Ishikawa (cell line): ENCODE measurements at regions not wholly inside any gene's neighbourhood (a gene's known extent, or its start where the extent isn't known, plus 50 kb on each side); places are given as distances from the start of the nearest gene placed in this dataset.

Experiments
- CEBPB ChIP-seq: IDR thresholded peaks from 2 replicates; pipeline ENCODE4 v1.6.1; 2012
- EP300 ChIP-seq: IDR thresholded peaks from 2 replicates; pipeline ENCODE4 v1.6.1; 2012; ENCODE audit warnings: borderline replicate concordance
- MAX ChIP-seq: IDR thresholded peaks from 2 replicates; pipeline ENCODE4 v1.6.1; 2012
- RAD21 ChIP-seq: IDR thresholded peaks from 2 replicates; pipeline ENCODE4 v1.6.1; 2012; ENCODE audit warnings: low read depth
- TAF1 ChIP-seq: IDR thresholded peaks from 2 replicates; pipeline ENCODE4 v1.6.1; 2012; ENCODE audit warnings: low read depth, mild to moderate bottlenecking
- USF1 ChIP-seq: IDR thresholded peaks from 2 replicates; pipeline ENCODE4 v1.6.1; 2012
- YY1 ChIP-seq: IDR thresholded peaks from 2 replicates; pipeline ENCODE4 v1.6.1; 2012; ENCODE audit warnings: low read depth
- TF ChIP-seq, protein P1 (sequence below): IDR thresholded peaks from 2 replicates; pipeline ENCODE4 v1.6.1; 2012; ENCODE audit warnings: low read depth, mild to moderate bottlenecking

DNA sequence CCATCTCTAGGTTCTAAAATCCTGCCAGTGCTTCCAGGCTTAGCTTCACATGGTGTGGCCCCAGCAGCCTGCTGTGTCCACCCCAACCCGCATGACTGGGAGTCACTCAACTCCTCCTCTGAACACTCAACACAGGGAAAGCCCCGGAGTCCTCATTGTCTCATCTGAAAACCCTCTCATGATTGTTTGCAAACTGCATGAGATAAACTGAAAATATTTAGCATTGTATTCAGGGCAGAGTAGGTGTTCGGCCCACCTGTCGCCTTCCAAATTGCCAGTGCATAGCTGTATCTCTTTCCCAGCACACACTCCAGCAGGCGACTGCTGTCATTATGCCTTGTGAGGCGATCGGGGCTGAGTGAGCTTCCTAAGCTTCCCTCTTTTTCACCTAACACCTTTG lies 76.7 kb upstream of the SORBS2 start:
- no peak for TF ChIP-seq YY1
- TF ChIP-seq TAF1: no peak
- no peak for TF ChIP-seq MAX
- no peak for TF ChIP-seq CEBPB
- TF ChIP-seq EP300: no peak
- TF ChIP-seq USF1: no peak
- TF ChIP-seq RAD21: no peak
- TF ChIP-seq, protein P1, sequence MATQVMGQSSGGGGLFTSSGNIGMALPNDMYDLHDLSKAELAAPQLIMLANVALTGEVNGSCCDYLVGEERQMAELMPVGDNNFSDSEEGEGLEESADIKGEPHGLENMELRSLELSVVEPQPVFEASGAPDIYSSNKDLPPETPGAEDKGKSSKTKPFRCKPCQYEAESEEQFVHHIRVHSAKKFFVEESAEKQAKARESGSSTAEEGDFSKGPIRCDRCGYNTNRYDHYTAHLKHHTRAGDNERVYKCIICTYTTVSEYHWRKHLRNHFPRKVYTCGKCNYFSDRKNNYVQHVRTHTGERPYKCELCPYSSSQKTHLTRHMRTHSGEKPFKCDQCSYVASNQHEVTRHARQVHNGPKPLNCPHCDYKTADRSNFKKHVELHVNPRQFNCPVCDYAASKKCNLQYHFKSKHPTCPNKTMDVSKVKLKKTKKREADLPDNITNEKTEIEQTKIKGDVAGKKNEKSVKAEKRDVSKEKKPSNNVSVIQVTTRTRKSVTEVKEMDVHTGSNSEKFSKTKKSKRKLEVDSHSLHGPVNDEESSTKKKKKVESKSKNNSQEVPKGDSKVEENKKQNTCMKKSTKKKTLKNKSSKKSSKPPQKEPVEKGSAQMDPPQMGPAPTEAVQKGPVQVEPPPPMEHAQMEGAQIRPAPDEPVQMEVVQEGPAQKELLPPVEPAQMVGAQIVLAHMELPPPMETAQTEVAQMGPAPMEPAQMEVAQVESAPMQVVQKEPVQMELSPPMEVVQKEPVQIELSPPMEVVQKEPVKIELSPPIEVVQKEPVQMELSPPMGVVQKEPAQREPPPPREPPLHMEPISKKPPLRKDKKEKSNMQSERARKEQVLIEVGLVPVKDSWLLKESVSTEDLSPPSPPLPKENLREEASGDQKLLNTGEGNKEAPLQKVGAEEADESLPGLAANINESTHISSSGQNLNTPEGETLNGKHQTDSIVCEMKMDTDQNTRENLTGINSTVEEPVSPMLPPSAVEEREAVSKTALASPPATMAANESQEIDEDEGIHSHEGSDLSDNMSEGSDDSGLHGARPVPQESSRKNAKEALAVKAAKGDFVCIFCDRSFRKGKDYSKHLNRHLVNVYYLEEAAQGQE: no peak
